NCI-H1092 treated with DMSO at 0.1 percent for 48 hours (cell line): ENCODE measurements at regions not wholly inside any gene's neighbourhood (a gene's known extent, or its start where the extent isn't known, plus 50 kb on each side); places are given as distances from the start of the nearest gene placed in this dataset.

Experiments used
- DNase-seq: peaks from one replicate; lab custom pipeline; 2025; lab: John Stamatoyannopoulos, UW

DNA sequence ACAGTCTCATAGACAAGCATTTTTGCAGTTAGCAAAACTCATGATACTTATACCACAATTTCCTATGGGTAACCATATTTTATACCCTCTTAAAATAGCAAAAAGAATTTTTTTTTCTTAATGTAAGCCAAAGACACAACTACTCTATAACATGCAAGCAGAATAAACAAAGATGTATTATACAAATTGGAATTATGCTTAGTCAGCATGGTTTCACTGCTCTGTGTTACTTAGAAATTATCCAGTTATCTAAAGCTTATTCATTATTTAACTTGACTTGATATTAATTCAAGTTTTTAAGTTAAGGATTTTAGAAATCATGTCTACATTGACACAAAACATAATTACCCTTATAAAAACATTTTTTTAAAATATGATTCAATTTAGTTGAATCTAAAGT, 449.8 kb upstream of the CDH2 start:
- no peak for DNase-seq

DNA sequence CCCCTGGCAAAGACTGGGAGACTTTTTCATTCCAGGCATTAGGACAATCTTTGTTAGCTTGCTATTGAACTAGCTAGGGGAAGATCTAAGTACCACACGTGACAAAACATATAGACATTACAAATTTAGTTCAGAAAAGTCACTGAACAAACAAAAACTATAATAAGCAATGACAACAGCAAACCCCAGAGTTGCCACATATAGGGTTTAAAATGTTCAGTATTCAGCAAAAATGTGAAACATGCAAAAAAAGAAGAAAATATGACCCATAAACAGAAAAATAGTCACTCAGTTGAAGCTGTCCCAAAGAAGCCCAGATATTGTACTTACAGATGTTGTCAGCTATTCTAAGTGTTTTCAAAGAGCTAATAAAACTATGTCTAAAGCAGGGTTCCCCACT, 431.1 kb upstream of the CDH2 start:
- no peak for DNase-seq

DNA sequence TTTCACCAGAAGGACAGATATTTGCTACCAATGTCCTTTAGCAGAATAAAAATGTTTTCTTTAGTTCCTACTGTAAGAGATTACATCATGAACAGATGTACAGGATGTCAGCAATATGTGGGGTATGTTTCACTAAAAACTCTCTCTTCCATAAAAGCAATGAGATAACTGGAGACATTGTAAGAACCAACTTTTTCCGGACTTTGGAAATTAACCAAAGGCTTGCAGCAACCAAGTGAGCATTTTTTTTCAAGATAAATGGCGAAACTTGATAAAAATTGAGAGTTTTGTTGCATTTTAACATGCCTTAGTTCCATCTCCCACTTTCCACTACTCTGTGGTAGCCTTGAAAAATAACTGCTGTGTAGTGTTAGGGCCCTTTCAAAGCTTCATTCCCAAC, 429.8 kb upstream of the CDH2 start:
- no peak for DNase-seq

DNA sequence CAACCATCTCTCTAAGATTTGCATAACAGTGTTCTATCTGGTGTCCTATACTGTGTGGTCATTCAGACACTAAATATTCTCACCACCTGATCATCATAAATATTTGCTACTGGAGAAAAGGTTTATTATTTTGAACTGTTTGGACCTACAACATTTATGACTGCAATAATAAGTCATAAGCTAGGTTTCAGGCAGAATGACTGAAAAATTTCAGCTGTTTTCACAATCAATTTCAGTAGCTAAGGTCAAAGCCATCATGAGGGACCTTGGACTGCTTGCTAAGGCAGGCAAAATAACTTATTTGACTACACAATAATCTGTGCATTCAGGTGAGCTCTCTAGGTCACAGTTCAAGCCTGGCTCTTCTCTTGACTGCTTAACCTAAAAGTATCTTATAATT, 425.5 kb upstream of the CDH2 start:
- DNase-seq = no peak

DNA sequence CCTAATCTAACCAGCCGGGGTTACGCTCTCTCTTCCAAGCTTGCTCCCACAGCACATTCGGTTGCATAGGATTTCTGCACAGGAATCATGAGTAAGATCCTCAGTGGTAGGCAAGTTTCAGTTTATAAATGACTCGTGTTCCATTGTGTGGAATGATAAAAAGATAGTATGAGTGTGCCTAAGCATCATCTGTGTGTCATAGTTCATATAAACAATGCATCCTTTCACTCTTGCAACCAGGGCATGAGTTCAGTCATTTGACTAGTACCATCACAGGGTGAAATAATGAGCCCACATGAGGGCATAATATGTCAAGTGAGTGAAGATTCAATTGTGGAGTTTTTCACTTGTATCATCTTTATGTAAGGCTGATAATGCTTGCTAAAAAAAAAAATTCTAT, 417.1 kb upstream of the CDH2 start:
- DNase-seq = no peak

DNA sequence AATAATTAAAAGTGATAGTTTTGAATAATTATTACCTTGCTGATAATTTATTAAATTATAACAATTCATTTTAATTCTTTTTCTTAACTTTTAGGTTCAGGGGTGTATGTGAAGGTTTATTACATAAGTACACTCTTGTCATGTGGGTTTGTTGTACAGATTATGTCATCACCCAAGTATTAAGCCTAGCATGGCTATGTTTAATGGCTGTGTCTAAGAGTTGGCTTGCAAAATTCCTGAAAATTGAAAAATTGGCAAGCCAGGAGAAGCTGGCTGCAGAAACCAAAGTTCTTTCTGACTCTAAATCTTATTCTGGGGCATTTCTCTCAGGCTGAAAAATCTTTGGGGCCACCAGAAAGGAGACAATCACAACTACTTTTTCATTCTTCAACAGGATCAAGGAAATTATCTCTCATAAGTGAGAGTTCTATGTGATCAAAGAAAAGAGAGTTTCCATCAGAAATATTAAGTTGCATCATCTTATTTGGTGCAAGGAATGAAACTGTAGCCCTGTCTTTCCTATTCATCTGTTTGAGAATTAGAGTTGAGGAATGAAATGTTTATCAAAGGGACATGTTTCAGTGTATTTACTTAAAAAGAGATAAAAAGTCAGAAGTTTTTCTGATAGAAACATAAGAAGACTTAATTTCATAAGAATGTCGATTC, 412.1 kb upstream of the CDH2 start:
- no peak for DNase-seq

DNA sequence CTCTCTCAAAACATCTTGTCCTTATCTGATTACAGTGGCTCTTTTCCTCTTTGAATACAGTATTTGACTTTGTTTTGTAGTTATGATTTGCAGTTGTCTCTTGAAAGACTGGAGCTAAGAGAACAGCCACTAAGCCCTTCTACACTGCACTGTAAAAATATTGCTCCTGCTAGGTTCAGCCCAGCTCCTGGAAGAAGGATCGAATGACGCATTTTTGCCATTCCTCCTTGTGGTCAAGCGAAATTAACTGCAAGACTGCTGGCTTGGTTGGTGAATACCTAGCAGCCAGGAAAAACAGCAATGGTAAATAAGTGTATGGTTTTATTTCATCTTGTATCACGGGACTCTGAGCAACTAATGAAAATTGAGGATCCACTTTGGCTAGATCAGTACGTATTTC, 407.8 kb upstream of the CDH2 start:
- no peak for DNase-seq

DNA sequence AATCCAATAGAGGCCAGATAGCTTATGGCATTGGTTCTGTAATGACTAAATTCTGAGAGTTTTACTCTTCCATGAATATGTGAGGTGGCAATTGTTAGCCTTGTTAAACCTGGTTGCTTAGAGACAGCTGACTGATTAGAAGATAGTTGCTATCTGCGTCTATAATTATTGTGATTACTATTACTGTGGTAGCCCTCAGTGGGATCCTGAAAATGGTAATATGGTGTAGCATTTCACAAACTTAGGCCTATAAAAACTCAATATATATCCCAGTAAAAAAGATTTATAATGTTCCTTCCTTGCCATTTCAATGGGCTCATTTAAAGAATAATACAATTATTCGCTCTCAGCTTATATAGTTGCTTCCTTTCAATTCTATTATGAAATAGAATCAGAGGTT, 405.8 kb upstream of the CDH2 start:
- DNase-seq = peak; percentile 4

DNA sequence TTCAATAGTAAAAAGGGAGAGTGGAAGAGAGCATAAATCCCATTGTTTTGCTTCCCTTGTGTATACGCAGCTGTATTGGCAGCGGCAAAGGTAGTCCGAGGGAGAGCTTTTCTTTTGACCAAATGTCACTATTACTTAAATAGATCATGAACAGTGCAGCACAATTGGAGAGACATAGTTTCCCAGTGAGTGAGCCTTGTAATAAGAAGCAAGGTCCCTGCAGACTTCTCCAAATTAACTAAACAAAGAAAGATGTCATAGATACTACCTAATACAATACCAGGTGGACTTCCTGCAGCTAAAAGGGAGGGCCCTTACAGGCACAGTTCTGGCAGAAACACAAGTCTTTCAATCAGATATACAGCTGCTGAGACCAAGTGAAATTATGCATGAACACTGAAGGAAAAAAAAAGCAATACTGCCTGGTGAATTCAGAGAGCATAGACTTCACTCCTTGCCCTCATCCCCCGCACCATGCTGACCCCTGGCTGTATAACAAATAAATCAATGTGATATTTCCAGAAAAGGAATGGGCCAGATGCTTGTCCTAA, 404.7 kb upstream of the CDH2 start:
- peak; percentile 76 for DNase-seq

DNA sequence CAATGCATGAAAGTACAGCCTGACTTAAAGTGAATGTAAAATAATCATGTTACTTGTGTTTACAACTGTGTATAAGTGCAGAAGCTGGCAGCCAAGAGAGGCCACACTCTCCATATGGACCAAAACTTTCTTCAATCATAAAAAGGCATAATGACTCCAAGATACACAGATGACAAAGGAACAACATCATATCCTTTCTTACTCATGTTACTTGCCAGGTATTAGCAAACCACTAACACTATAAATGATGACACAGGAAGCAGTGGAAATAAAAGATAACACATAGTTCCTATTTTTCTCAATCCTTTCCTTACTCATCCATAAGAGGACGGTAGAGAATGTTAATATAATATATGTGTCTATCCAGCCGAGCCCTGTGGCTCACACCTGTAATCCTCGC, 400.0 kb upstream of the CDH2 start:
- DNase-seq = no peak

DNA sequence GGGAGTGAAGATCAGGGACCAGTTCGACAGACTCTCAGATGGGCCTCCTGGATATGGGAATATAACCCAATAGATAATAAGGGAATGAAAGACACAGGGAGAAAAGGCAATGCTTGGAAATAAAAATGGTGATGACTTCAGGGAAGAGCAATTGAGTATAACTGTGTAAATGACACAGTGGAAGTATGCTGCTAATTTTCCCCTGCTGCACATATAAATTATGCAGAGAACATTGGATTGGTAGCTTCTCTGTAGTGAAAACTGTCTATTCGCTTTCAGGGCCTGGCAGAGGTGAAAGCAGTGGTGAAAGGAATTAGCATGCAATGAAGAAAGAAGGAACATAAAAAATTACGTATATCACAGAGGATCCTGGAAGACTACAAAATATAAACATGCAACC, 398.2 kb upstream of the CDH2 start:
- no peak for DNase-seq

DNA sequence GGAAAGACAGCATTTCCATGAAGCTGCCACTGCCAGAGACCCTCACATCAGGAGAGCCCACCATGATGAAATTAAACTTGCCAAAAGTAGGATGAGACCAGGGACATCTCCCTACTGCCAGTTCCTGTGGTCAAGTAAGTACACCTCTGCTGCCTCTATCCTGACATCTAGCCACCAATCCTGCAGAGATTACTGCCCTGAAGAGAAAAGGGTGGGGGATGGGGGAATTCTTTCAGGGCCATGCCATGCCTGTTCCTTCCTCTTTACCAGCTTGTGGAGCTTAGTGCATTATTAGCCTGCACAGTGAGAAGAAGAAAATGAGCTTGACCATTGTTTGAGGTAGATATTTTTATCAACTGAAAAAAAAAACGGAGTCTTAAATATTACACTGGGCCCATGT, 397.2 kb upstream of the CDH2 start:
- no peak for DNase-seq

DNA sequence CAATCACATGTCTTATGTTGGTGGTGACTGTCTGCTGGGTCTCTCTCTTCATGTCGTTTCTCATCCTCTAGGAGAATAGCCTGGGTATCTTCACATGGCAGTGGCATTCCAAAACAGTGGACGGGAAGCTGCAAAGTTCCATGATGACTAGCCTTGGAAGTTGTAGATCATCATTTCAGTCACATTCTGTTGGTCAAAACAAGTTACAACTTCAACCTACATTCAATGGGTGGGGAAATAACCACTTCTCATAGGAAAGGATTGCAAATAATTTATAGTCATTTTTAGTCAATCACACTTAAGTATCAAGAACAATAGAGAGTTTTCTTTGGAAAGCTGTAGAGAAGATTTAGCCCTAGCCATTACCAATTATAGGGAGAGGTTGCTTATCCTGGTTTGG, 395.0 kb upstream of the CDH2 start:
- no peak for DNase-seq

DNA sequence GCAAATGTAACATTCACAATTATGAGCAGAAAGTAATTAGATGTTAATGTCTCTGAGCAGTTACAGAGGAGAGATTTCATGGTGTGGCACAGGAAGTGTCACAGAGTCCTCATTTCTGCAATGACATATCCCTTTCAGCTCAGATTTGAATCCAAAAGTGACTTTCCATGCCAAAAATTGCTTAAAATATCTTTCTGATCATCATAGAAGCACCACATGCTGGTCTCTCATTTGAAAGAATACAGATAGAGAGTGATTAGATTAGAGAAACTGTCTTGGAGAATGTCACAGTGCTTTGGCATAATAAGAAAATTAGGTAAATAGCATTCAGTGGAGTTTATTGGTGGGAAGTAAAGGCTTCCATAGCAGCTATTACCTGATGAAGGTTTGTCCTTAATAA, 383.4 kb upstream of the CDH2 start:
- DNase-seq = no peak

DNA sequence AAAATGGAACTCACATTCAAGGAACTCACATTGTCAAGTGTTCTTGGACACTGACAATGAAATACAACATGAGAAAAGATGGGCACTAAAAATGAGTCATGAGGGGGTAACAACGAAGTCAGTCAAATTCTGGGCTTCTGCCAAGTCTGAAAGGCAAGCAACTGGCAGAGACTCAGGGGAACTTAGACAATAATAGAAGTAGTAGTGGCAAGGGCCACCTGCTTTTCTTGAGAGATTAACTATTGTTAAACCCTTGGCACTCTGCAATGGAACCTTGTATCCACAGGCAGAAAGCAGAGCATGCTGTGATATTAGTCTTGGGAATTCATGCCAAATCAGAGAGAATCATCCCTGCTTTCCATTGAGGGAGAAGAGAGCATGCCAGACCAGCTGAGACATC, 382.6 kb upstream of the CDH2 start:
- DNase-seq = no peak

DNA sequence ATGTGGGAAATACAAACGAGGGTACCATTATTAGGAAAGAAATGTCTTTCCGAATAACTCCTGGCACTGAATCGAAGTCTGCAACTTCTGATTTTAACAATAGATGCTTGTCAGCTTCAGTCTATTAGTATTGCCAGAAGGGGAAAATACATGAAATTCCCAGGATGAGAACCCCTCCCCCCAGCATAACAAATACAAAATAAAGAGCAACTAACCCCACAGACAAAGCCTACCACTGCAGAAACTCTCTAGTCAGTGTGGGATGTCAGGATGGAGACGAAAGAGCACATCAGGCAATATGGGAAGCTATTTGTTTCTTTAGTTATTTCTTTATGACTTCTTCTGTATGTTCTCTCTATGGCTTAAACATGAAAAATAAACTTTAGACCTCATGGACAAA, 365.0 kb upstream of the CDH2 start:
- no peak for DNase-seq

DNA sequence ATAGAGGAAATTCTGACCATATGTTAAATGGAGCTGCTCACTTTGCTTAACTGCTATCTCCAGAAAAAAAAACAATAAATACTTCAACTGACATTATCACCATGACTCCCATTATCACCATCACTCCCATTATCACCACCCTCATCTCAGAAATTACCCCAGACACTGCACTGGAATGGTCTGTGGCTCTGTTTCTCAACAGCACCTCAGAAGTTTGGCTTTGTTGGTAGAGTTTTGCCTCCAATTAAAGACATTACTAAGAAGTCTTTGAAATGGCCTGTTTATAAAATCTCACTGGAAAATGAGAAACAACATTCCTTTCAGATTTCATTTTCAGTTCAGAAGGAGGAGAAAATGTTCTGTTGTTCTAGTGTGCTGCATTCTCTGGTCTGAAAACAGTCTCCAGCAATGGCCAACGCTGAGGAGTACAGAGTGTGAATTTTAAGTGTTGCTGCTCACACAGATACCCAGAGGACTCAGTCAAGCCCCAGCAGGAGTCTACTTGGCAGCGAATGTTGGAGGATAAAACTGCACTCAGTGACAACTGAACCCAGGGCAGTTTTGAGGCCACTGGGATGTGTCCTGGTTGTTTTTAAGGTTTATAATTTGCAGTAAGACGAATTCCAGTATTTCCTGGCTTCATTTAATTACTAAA, 364.5 kb upstream of the CDH2 start:
- no peak for DNase-seq

DNA sequence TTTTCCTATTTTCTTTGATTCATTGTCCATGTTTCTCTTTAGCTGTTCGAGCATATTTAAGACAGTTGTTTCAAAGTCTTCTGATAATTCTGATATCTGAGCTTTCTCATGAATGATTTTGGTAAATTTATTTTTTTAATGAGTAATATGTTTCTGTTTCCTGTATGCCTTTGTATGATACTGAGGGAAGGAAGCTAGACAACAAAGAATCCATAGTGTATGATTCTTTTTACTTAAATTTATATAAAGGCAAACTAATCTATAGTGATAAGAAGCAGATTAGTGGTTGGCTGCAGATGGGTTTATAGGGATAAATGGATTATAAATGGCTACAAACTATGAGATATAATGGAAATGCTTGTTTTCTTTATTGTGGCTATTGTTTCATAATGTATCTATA, 352.7 kb upstream of the CDH2 start:
- DNase-seq = no peak

DNA sequence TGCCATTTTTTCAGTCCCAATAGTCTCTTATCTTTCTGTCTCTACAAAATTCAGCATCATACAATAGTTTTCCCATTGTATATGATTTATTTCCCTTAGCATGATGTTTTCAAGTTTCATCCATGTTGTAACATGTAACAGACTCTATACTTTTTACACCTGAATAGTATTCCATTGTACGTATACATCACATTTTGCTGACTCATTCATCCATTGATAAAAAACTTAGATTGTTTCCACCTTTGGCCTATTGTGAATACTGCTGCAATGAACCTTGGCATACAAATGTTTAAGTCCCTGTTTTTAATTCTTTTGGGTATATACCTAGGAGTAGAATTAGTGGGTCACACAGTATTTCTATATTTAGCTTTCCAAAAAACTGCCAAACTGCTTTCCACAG, 349.3 kb upstream of the CDH2 start:
- no peak for DNase-seq

DNA sequence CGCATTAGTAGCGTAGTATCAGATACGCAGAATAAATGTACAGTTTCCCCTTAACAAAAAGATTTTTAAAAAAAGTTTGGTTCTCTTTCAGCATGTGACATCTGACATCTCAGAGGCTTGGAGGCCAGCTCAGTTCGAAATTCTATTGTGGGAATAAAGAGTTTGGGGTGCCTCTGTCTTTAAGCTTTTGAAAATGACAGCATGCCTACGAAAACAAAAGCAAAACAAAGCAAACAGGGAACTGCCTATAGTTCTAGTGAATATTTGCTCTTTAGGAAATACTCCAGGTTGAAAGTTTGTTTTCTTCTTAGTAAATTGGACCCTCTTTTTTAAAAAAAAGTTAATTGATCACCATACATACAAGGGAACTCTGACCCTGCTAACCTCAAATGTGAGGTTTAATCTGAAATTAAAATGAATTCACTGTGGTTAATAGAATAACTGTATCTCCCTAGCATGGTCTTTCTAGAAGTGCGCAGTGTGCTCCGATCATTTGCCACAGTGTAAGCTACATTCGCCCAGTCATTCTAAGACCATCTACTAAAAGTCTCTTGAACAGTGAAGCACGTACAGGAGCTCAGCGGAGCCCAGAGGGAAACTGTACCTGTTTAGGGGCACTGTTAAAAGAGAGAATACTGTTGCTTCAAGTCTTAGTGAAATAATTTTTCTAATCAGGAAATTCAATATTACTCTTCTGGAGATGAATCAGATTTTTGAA, 347.0 kb upstream of the CDH2 start:
- no peak for DNase-seq

DNA sequence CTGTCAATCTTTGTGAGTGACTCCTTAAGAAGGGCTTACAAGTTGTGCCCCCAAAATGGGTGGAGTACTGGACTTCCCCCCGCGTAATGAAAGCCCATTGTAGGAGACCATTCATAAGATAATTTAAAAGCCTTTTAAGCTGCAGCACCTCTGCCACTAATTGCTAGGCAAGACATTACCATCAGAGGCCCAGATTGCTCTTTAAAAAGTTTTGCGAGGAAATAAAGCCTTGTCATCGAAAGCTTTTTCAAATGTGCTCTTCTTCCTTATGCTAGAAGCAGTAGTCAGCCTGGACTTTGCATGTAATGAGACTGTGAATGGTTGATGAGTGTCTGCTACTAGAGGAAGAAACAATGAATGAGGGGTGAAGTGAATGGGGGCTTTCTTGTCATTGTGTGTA, 345.3 kb upstream of the CDH2 start:
- no peak for DNase-seq

DNA sequence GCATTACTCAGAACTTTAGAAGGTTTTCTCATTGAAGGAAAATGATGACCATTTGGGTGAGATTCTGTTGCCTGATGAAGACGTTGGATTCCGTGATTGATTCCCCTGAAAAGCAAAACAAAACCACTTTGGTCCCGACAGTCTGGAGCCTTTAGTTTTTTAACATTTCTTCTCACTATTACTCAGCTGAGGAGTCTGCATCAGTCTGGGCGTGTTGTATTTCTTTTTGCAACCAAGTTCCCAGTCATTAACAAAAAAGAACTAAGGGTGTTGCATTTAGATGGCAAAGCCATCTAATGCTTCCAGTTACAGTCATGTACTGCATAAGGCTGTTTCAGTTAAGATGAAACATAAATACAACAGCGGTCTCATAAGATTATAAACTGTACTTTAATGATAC, 343.1 kb upstream of the CDH2 start:
- DNase-seq = no peak

DNA sequence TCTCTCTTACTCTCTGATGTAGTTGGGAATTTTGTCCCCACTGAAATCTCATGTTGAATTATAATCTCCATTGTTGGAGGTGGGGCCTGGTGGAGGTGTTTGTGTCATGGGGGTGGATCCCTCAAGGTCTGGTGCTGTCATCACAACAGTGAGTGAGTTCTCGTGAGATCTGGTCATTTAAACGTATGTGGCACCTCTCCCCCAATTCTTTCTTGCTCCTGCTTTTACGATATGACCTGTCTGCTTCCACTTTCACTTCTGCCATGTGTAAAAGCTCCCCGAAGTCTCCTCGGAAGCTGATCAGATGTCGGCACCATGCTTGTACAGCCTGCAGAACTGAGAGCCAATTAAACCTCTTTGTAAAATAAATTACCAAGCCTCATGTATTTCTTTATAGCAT, 337.8 kb upstream of the CDH2 start:
- no peak for DNase-seq
